GM23248 (cell line): ENCODE measurements at regions not wholly inside any gene's neighbourhood (a gene's known extent, or its start where the extent isn't known, plus 50 kb on each side); places are given as distances from the start of the nearest gene placed in this dataset.
"Not testable (repeated sequence)": the region's sequence is repeated elsewhere in the genome, so short reads cannot be mapped to it uniquely, and the experiment has no call there.

Experiments used
- DNase-seq: peaks from one replicate; pipeline ENCODE4 v3.0.0-alpha.2; 2015
- H2AFZ ChIP-seq: fragments of 200-600 bp; sonication (generic); 2 replicates; pipeline ENCODE4 v1.6.1; 2016; ENCODE audit warnings: antibody characterized with exemption
- H3F3A ChIP-seq: fragments of 200-600 bp; sonication (generic); 2 replicates; pipeline ENCODE4 v1.6.1; 2016; ENCODE audit warnings: mild to moderate bottlenecking, antibody characterized with exemption, mixed run types; ENCODE audit not compliant: insufficient read depth
- H3K27ac ChIP-seq: fragments of 200-600 bp; sonication (generic); 2 replicates; pipeline ENCODE4 v1.5.1; 2016; ENCODE audit warnings: mild to moderate bottlenecking
- H3K27me3 ChIP-seq: fragments of 200-600 bp; sonication (generic); replicated peaks from 2 replicates; pipeline ENCODE4 v1.6.1; 2016; ENCODE audit warnings: mild to moderate bottlenecking; ENCODE audit not compliant: insufficient read depth
- H3K36me3 ChIP-seq: fragments of 200-600 bp; sonication (generic); 2 replicates; pipeline ENCODE4 v1.6.1; 2016; ENCODE audit warnings: low read depth, mild to moderate bottlenecking
- H3K4me1 ChIP-seq: fragments of 200-600 bp; sonication (generic); 2 replicates; pipeline ENCODE4 v1.6.1; 2016; ENCODE audit warnings: mild to moderate bottlenecking; ENCODE audit not compliant: insufficient read depth
- H3K4me2 ChIP-seq: fragments of 200-600 bp; sonication (generic); one replicate; pipeline ENCODE4 v1.6.1; 2016; ENCODE audit warnings: mild to moderate bottlenecking; ENCODE audit not compliant: unreplicated experiment
- H3K4me3 ChIP-seq: fragments of 200-600 bp; sonication (generic); 2 replicates; pipeline ENCODE4 v1.5.1; 2016; ENCODE audit warnings: mild to moderate bottlenecking
- H3K79me2 ChIP-seq: fragments of 200-600 bp; sonication (generic); 2 replicates; pipeline ENCODE4 v1.6.1; 2016; ENCODE audit warnings: mild to moderate bottlenecking; ENCODE audit not compliant: insufficient read depth
- H3K9ac ChIP-seq: fragments of 200-600 bp; sonication (generic); 2 replicates; pipeline ENCODE4 v1.6.1; 2016; ENCODE audit warnings: mild to moderate bottlenecking
- H3K9me2 ChIP-seq: fragments of 200-600 bp; sonication (generic); 2 replicates; pipeline ENCODE4 v1.6.1; 2016; ENCODE audit warnings: mixed run types, mild to moderate bottlenecking, moderate library complexity; ENCODE audit not compliant: insufficient read depth
- H3K9me3 ChIP-seq: fragments of 200-600 bp; sonication (generic); one replicate; pipeline ENCODE4 v1.6.1; 2017; ENCODE audit warnings: low read depth
- H4K20me1 ChIP-seq: fragments of 200-600 bp; sonication (generic); 2 replicates; pipeline ENCODE4 v1.6.0; 2016; ENCODE audit not compliant: insufficient read depth
- EZH2 ChIP-seq: fragments of 200-600 bp; sonication (generic); IDR thresholded peaks from 2 replicates; pipeline ENCODE4 v1.6.1; 2018; ENCODE audit warnings: antibody characterized with exemption, mild to moderate bottlenecking; ENCODE audit not compliant: insufficient read depth, poor library complexity, severe bottlenecking
- EZH2phosphoT487 ChIP-seq: fragments of 200-600 bp; sonication (generic); IDR thresholded peaks from 2 replicates; pipeline ENCODE4 v1.6.1; 2018; ENCODE audit warnings: antibody characterized with exemption, moderate library complexity, mild to moderate bottlenecking, low read depth; ENCODE audit not compliant: insufficient read depth
- WGBS, 2 experiments: methylation state at CpG; one replicate each; pipeline ENCODE4 v1.1.6; 2015 to 2017; ENCODE audit warnings: low lambda C conversion rate in 2 of 2, low coverage in 1 of 2; ENCODE audit errors: missing lambda C conversion rate in 2 of 2; 5-methylcytosine and 5-hydroxymethylcytosine counted together
- in situ Hi-C: fragments of 300-500 bp; cut with MboI; formaldehyde crosslinking; loops from 2 replicates; pipeline ENCODE4 v1.15.0; 2020

GRCh38 chr6:74892091-74892490, 313.8 kb downstream of the COL12A1 start:
- 82 to 86% methylated on average over 5 of the region's 5 CpGs for WGBS, 2 experiments
- in situ Hi-C loops: no loop called here
- Histone ChIP-seq H3K79me2 (no peaks in the 10 kb centered on the region), H3K4me2 (peak overlapping the region; percentile 42), H3K4me1 (peaks cover 16% of the 10 kb centered on the region), H3F3A (peaks cover 19% of the 10 kb centered on the region; the same call in 1 of the 2 replicates), H3K9me3 (no peaks in the 10 kb centered on the region), H2AFZ (no peak overlapping the region), H3K27me3 (no peaks in the 10 kb centered on the region), H3K36me3 (no peaks in the 10 kb centered on the region), H3K9me2 (no peaks in the 10 kb centered on the region), H3K4me3 (no peak overlapping the region), H3K27ac (no peak overlapping the region), H3K9ac (no peak overlapping the region), H4K20me1 (no peaks in the 10 kb centered on the region)
- no peak for TF ChIP-seq EZH2
- TF ChIP-seq EZH2phosphoT487: no peak
- no peak for DNase-seq

- Histone ChIP-seq H3K79me2 (no peaks in the 10 kb centered on the region), H3K27me3 (no peaks in the 10 kb centered on the region), H3K4me2 (peak overlapping the region; percentile 42), H2AFZ (no peak overlapping the region), H3K4me1 (peaks cover 16% of the 10 kb centered on the region), H3K36me3 (no peaks in the 10 kb centered on the region), H3K9me3 (no peaks in the 10 kb centered on the region), H3K9me2 (no peaks in the 10 kb centered on the region), H3F3A (peaks cover 19% of the 10 kb centered on the region; the same call in 1 of the 2 replicates), H3K4me3 (no peak overlapping the region), H3K9ac (no peak overlapping the region), H3K27ac (no peak overlapping the region), H4K20me1 (no peaks in the 10 kb centered on the region)
- TF ChIP-seq EZH2: no peak
- TF ChIP-seq EZH2phosphoT487: 0 out of 2 replicates have a peak, but pooled peaks have one; percentile 32
- WGBS, 2 experiments: 11 to 13% methylated on average over 4 of the region's 4 CpGs
- DNase-seq: peak; percentile 59
- in situ Hi-C loops: no loop called here
These were observed 314.5 kb downstream of the COL12A1 start for GRCh38 chr6:74891349-74891831.

DNA sequence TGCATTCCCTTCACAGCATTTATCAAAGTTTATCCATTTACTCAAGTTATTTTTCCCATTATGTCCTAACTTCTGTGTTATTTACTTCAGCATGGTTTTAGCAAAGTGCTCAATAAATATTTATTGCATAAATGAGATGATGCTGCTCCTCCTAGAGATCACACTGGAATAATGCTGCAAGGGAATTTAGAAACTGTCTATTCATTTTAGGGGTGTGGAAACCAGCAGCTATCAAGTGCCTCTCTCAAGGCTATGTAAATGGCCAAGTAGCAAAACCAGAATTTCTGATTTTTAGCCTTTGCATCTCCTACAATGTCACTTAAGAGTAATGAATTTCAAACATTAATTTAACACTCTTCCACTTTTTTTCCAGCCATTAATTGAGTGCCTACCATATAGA, 316.2 kb downstream of the COL12A1 start:
- peaks cover 16% of the 10 kb centered on the region for H3K4me1 ChIP-seq
- no peaks in the 10 kb centered on the region for H3K9me2 ChIP-seq
- no peak for TF ChIP-seq EZH2phosphoT487
- TF ChIP-seq EZH2: no peak
- H3K4me2 ChIP-seq: no peak overlapping the region
- in situ Hi-C loops: no loop called here
- H3K27me3 ChIP-seq: no peaks in the 10 kb centered on the region
- H3K9ac ChIP-seq: no peak overlapping the region
- no peak overlapping the region for H3K4me3 ChIP-seq
- no peak overlapping the region for H3K27ac ChIP-seq
- no peak for DNase-seq
- H3K9me3 ChIP-seq: no peaks in the 10 kb centered on the region
- H4K20me1 ChIP-seq: no peaks in the 10 kb centered on the region
- peaks cover 16% of the 10 kb centered on the region; the same call in 1 of the 2 replicates for H3F3A ChIP-seq
- no peaks in the 10 kb centered on the region for H3K79me2 ChIP-seq
- H2AFZ ChIP-seq: no peak overlapping the region
- H3K36me3 ChIP-seq: no peaks in the 10 kb centered on the region

- H3K4me2 ChIP-seq, H3K36me3 ChIP-seq, in situ Hi-C loops, H3K9me2 ChIP-seq, DNase-seq, H3K27me3 ChIP-seq, H2AFZ ChIP-seq, H3K9ac ChIP-seq, H3K79me2 ChIP-seq, H3K27ac ChIP-seq, H4K20me1 ChIP-seq, H3K9me3 ChIP-seq, H3K4me3 ChIP-seq: not testable (repeated sequence)
- peaks cover 16% of the 10 kb centered on the region for H3K4me1 ChIP-seq
- peaks cover 15% of the 10 kb centered on the region; the same call in 1 of the 2 replicates for H3F3A ChIP-seq
- 81 to 90% methylated on average over 6 of the region's 6 CpGs for WGBS, 2 experiments
These were observed 317.1 kb downstream of the COL12A1 start for GRCh38 chr6:74888741-74889140.

GRCh38 chr6:74879976-74880375, 325.9 kb downstream of the COL12A1 start:
- no peaks in the 10 kb centered on the region for H3K36me3 ChIP-seq
- TF ChIP-seq EZH2 (no peak), EZH2phosphoT487 (no peak)
- no peak overlapping the region for H3K4me3 ChIP-seq
- H3F3A ChIP-seq: peaks cover 17% of the 10 kb centered on the region
- peaks cover 9% of the 10 kb centered on the region; the same call in 1 of the 2 replicates for H3K9me2 ChIP-seq
- H3K9ac ChIP-seq: no peak overlapping the region
- H3K27me3 ChIP-seq: no peaks in the 10 kb centered on the region
- no peak overlapping the region for H2AFZ ChIP-seq
- peaks cover 15% of the 10 kb centered on the region for H3K4me1 ChIP-seq
- H3K4me2 ChIP-seq: no peak overlapping the region
- 96 to 97% methylated on average over 2 of the region's 2 CpGs for WGBS, 2 experiments
- H3K79me2 ChIP-seq: no peaks in the 10 kb centered on the region
- no peaks in the 10 kb centered on the region for H4K20me1 ChIP-seq
- in situ Hi-C loops: no loop called here
- no peak for DNase-seq
- H3K9me3 ChIP-seq: no peaks in the 10 kb centered on the region
- H3K27ac ChIP-seq: no peak overlapping the region
